Stomach (tissue), 8 donors: ENCODE measurements at regions not wholly inside any gene's neighbourhood (a gene's known extent, or its start where the extent isn't known, plus 50 kb on each side); places are given as distances from the start of the nearest gene placed in this dataset.

Experiments
- DNase-seq, 2 donors: peaks; one replicate each; pipeline versions ENCODE4 v3.0.0 to v3.0.0-alpha.2; 2013 to 2019
- H3K27ac ChIP-seq, 5 donors: fragments of 200-600 bp in 4 of 5; sonication (generic) in 4 of 5; one replicate each; pipeline ENCODE4 v1.5.1; 2013 to 2019; ENCODE audit warnings: mild to moderate bottlenecking in 1 of 5, moderate library complexity in 1 of 5
- H3K27me3 ChIP-seq, 3 donors: fragments of 200-600 bp; sonication (generic); one replicate each; pipeline ENCODE4 v1.5.1; 2017 to 2019; ENCODE audit warnings: mixed run types in 1 of 3
- H3K36me3 ChIP-seq, 4 donors: fragments of 200-600 bp; sonication (generic); 1 replicate in 3 of 4; 2 replicates in 1 of 4; pipeline ENCODE4 v1.5.1; 2016 to 2019
- H3K4me1 ChIP-seq, 4 donors: fragments of 200-600 bp; sonication (generic); one replicate each; pipeline ENCODE4 v1.5.1; 2016 to 2019
- H3K4me3 ChIP-seq, 4 donors: fragments of 200-600 bp; sonication (generic) in 3 of 4; one replicate each; pipeline ENCODE4 v1.5.1; 2016 to 2019; ENCODE audit warnings: mild to moderate bottlenecking in 1 of 4
- H3K9me3 ChIP-seq, 4 donors: fragments of 200-600 bp; sonication (generic); one replicate each; pipeline ENCODE4 v1.5.1; 2016 to 2019
- EP300 ChIP-seq: sonication (generic); formaldehyde crosslinking; IDR thresholded peaks from one replicate; pipeline ENCODE4 v1.6.1; 2017; ENCODE audit warnings: antibody characterized with exemption
- POLR2A ChIP-seq, 4 donors: fragments of 450-650 bp; IDR thresholded peaks; one replicate each; pipeline ENCODE4 v1.6.1; 2016; ENCODE audit warnings: antibody characterized with exemption in 4 of 4, control low read depth in 2 of 4, mild to moderate bottlenecking in 1 of 4, moderate library complexity in 1 of 4
- POLR2AphosphoS5 ChIP-seq, 3 donors: sonication (generic); formaldehyde crosslinking; IDR thresholded peaks; one replicate each; pipeline ENCODE4 v1.6.1; 2016; ENCODE audit warnings: antibody characterized with exemption in 3 of 3
- WGBS, 5 donors: extraction: QIAGEN DNeasy Blood & Tissue Kit in 3 of 5; methylation state at CpG; one replicate each; pipeline versions ENCODE4 v1.1.5 to v1.1.7; 2013 to 2018; 5-methylcytosine and 5-hydroxymethylcytosine counted together
- intact Hi-C: fragments of 100-400 bp; cut with DNase I; formaldehyde crosslinking; loops from one replicate; pipeline ENCODE4 v1.15.1; 2023; ENCODE audit warnings: low total_unique reads
- TF ChIP-seq, protein P1 (sequence below), 7 experiments: fragments of 450-650 bp in 4 of 7; fragments of 200-600 bp in 3 of 7; sonication (generic) in 3 of 7; IDR thresholded peaks; one replicate each; pipeline ENCODE4 v1.5.1; 2016 to 2019; ENCODE audit warnings: antibody characterized with exemption in 7 of 7, control low read depth in 2 of 7, mild to moderate bottlenecking in 1 of 7
- donor health status: healthy with polysubstance abuse.
- donor health status: Bipolar disorder and iron deficiency.
- donor health status: healthy.

DNA sequence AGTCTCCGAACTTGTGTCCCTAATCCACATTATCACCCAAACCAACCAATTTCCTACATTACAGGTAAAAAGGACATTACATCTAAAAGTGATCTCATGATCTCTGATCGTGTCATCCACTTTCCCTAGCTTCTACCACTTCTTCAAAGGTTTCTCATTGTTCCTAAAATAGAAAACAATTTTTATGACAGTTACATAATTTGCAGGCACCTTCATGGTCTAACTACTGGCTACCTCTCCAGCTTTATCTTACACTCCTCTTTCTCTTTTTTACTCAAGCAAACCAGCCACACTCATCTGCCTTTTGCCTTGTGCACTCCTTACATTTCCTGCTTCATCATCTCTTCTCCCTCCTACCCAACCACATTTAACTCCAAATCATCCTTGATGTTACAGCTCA lies 886.7 kb upstream of the SORCS1 start:
- no peaks in the 10 kb centered on the region for H3K4me1 ChIP-seq
- 72 to 82% (median 80%) methylated on average over 2 of the region's 2 CpGs for WGBS, 5 donors
- intact Hi-C loops: no loop called here

DNA sequence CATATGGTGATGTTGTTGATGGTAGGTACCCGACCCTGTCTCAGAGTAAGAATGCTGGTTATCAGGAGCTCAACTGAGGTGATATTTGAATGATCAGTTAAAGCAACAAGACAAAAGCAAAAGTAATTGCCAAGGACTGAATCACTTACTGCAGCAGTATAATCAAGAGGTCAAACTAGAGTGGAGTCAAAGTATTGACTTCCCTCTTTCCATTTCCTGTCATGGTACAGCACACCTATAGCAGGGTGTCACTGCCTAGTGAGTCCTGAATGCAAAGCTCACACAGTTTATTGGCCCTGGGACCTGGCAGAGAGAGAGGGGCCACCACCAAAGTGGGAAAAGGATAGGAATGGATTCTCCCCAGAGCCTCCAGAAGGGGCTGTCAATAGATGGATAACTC lies 886.1 kb upstream of the SORCS1 start:
- intact Hi-C loops: no loop called here
- WGBS, 5 donors: 59 to 77% (median 73%) methylated on average over 1 of the region's 1 CpG
- H3K27me3 ChIP-seq: no peaks in the 10 kb centered on the region
- H3K4me3 ChIP-seq: no peak overlapping the region
- TF ChIP-seq POLR2A (IDR thresholded peaks at IDR 0.05): no peak
- no peak for TF ChIP-seq EP300
- TF ChIP-seq POLR2AphosphoS5 (IDR thresholded peaks at IDR 0.05): no peak
- TF ChIP-seq, protein P1, sequence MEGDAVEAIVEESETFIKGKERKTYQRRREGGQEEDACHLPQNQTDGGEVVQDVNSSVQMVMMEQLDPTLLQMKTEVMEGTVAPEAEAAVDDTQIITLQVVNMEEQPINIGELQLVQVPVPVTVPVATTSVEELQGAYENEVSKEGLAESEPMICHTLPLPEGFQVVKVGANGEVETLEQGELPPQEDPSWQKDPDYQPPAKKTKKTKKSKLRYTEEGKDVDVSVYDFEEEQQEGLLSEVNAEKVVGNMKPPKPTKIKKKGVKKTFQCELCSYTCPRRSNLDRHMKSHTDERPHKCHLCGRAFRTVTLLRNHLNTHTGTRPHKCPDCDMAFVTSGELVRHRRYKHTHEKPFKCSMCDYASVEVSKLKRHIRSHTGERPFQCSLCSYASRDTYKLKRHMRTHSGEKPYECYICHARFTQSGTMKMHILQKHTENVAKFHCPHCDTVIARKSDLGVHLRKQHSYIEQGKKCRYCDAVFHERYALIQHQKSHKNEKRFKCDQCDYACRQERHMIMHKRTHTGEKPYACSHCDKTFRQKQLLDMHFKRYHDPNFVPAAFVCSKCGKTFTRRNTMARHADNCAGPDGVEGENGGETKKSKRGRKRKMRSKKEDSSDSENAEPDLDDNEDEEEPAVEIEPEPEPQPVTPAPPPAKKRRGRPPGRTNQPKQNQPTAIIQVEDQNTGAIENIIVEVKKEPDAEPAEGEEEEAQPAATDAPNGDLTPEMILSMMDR (IDR thresholded peaks at IDR 0.05): no peak
- H3K27ac ChIP-seq: no peak overlapping the region
- no peaks in the 10 kb centered on the region for H3K36me3 ChIP-seq
- H3K4me1 ChIP-seq: no peaks in the 10 kb centered on the region
- no peaks in the 10 kb centered on the region for H3K9me3 ChIP-seq
- DNase-seq: no peak

More for the DNA sequence above, 886.7 kb upstream of the SORCS1 start:
- DNase-seq: no peak
- no peaks in the 10 kb centered on the region for H3K27me3 ChIP-seq
- H3K4me3 ChIP-seq: no peak overlapping the region
- no peak overlapping the region for H3K27ac ChIP-seq
- H3K36me3 ChIP-seq: no peaks in the 10 kb centered on the region
- H3K9me3 ChIP-seq: no peaks in the 10 kb centered on the region
- TF ChIP-seq POLR2AphosphoS5 (IDR thresholded peaks at IDR 0.05): no peak
- no peak for TF ChIP-seq POLR2A (IDR thresholded peaks at IDR 0.05)
- TF ChIP-seq, protein P1 (IDR thresholded peaks at IDR 0.05): no peak
- no peak for TF ChIP-seq EP300

DNA sequence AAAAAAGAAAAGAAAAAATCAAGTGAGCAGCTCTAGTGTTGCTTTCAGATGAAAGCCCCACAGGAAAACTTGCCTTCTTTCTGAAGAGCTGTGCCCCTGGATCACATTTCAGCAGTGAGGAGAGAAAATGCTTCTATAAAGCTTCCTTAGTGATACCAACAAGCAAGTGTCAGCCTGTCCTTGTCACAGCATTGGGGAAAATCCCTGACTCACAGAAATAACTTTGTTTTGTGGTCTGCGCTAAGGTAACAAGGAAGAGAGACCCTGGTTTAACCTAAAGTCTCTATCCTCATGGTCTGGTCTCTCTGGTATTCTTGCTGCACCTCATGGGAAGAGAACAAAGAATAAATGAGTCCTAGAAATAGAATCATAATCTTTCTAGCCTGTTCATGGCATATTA lies 885.2 kb upstream of the SORCS1 start:
- intact Hi-C loops: no loop called here
- Histone ChIP-seq H3K27me3 (no peaks in the 10 kb centered on the region), H3K36me3 (no peaks in the 10 kb centered on the region), H3K4me1 (no peaks in the 10 kb centered on the region), H3K27ac (no peak overlapping the region), H3K9me3 (no peaks in the 10 kb centered on the region), H3K4me3 (no peak overlapping the region)
- no peak for DNase-seq
- TF ChIP-seq POLR2AphosphoS5 (IDR thresholded peaks at IDR 0.05): no peak
- no peak for TF ChIP-seq EP300
- no peak for TF ChIP-seq POLR2A (IDR thresholded peaks at IDR 0.05)
- TF ChIP-seq, protein P1 (IDR thresholded peaks at IDR 0.05): no peak
- 88 to 100% (median 96%) methylated on average over 1 of the region's 1 CpG for WGBS, 5 donors

DNA sequence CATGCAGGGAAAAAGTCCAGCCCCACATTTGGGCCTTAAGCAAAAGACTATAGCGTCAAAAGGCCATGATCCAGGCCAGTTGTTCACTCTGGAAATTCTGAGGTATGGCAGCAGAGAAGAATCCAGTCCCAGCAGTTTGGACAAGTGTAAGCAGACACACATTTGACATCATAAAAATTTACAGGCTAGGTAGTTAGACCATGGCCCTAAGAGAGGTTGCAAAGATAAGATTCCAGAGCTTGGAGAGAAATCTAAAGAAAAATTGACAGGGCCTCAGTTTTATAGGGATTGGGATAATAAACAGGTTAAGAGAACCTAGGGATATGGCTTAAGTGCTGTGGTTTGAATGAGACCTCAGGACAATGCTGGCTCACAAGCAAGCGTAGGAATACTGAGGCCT lies 884.4 kb upstream of the SORCS1 start:
- no peak overlapping the region for H3K27ac ChIP-seq
- intact Hi-C loops: no loop called here
- no peaks in the 10 kb centered on the region for H3K4me1 ChIP-seq
- 83 to 96% (median 91%) methylated on average over 2 of the region's 2 CpGs for WGBS, 5 donors
- TF ChIP-seq EP300: no peak
- no peak for TF ChIP-seq POLR2AphosphoS5 (IDR thresholded peaks at IDR 0.05)
- no peak for TF ChIP-seq POLR2A (IDR thresholded peaks at IDR 0.05)
- DNase-seq: no peak
- H3K27me3 ChIP-seq: no peaks in the 10 kb centered on the region
- no peaks in the 10 kb centered on the region for H3K36me3 ChIP-seq
- no peak overlapping the region for H3K4me3 ChIP-seq
- H3K9me3 ChIP-seq: no peaks in the 10 kb centered on the region

DNA sequence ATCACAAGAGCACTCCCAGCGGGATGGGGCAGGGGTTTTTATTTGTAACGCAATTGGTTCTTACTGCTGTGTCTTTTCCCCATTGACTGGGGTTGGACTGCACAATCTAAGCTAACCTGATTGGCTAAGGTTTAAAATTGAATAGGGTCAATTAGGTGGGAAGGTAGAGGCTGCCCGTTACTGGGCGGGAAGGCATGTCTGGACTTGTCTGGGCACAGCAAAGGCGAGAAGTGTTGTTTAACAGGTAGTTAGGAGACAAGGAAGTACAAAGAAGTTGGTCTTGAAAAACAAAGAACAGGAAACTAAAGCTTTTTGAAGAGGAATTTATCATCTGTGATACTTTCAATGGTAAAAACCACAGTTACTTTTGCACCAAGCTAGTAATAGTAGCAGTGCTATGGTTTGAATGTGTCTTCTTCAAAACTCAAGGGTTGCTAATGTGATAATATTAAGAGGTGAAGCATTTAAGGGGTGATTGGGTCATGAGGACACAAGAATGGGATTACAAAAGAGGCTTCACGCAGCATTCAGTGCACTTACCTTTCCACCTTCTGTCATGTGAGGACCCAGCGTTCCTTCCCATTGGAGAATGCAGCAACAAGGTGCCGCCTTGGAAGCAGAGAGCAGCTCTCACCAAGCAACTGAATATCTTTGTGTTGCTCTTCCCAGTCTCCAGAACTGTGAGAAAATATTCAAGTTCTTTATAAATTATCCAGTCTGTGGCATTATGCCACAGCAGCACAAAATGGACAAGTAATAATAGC lies 875.5 kb upstream of the SORCS1 start:
- peak in 1 of 2 donors; percentile 6 for DNase-seq
- Histone ChIP-seq H3K36me3 (no peaks in the 10 kb centered on the region), H3K9me3 (no peaks in the 10 kb centered on the region), H3K27me3 (no peaks in the 10 kb centered on the region), H3K27ac (no peak overlapping the region), H3K4me1 (no peaks in the 10 kb centered on the region), H3K4me3 (no peak overlapping the region)
- intact Hi-C loops: no loop called here
- no peak for TF ChIP-seq EP300
- no peak for TF ChIP-seq POLR2A (IDR thresholded peaks at IDR 0.05)
- TF ChIP-seq, protein P1 (IDR thresholded peaks at IDR 0.05): no peak
- WGBS, 5 donors: 83 to 91% (median 87%) methylated on average over 8 of the region's 8 CpGs
